Anterior cingulate cortex (tissue), 58 donors: ENCODE measurements at regions not wholly inside any gene's neighbourhood (a gene's known extent, or its start where the extent isn't known, plus 50 kb on each side); places are given as distances from the start of the nearest gene placed in this dataset.
A peak's percentile ranks its signal among the peaks of the same experiment; 100 is the strongest.
"Not testable (repeated sequence)": the region's sequence is repeated elsewhere in the genome, so short reads cannot be mapped to it uniquely, and the experiment has no call there.

ENCODE experiments used
- DNase-seq, 58 donors: peaks; one replicate each; lab custom pipeline; 2025; lab: John Stamatoyannopoulos, UW

- peak in 3 of 58 donors; percentile 10 to 17 (median 14) for DNase-seq
These were observed 194.7 kb downstream of the BANP start for GRCh38 chr16:88145824-88146405.

DNA sequence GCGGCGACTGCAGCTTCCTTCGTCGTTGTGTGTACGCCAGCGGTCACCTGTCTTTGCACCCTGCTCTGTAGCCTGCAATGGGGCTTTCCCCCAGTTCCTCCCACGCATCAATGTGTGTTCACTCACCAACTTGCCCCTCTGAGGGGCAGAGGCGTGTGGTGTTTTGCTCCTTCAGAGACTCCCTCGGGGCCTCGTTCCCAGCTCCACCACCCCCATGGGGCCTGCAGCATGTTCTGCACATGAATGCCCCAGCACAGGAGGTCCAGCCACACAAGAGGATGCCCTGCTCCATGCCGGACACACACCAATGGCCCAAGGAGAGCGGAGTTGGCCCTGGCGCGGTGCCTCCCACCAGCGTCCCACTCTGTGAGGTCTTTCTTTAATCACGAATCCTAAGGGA is 196.8 kb downstream of the BANP start:
- not testable (repeated sequence) for DNase-seq

DNA sequence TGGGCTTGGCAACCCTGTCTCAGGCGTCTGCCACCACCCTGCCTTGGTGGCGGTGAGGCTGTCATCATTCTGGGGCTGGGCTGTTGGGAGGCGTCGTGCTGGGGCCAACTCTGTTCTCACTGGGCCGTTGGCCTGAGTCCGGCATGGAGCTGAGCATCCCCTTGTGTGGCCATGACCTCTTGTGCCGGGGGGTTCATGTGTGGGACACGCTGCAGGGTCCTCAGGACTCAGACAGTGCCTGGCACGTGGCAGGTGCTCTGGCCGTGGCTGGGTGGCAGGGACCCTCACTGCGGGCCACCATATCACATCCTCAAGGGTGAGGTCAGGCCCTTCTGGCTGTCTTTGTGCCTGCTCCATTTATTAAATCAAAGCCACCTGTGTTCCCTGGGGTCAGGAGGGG is 197.4 kb downstream of the BANP start:
- not testable (repeated sequence) for DNase-seq

- DNase-seq: not testable (repeated sequence)
These were observed 197.9 kb downstream of the BANP start for GRCh38 chr16:88149158-88149603.

DNA sequence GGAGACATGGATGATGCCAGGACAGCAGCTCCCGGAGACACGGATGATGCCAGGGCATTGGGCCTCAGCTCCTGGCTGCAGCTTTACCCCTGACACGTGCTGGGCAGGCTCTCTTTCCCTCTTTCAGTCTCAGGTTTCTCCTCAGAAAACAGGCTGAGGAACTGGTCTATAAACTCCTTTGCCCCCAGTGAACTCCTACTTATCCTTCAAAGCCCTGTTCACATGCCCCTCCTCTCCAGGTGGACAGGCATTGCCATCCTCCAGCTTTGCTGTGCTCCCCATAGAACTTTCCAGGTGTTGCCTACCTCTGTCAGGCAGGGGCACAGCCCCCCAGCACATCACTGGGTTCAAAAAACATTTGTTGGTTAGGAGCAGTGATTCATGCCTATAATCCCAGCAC is 198.4 kb downstream of the BANP start:
- not testable (repeated sequence) for DNase-seq

DNA sequence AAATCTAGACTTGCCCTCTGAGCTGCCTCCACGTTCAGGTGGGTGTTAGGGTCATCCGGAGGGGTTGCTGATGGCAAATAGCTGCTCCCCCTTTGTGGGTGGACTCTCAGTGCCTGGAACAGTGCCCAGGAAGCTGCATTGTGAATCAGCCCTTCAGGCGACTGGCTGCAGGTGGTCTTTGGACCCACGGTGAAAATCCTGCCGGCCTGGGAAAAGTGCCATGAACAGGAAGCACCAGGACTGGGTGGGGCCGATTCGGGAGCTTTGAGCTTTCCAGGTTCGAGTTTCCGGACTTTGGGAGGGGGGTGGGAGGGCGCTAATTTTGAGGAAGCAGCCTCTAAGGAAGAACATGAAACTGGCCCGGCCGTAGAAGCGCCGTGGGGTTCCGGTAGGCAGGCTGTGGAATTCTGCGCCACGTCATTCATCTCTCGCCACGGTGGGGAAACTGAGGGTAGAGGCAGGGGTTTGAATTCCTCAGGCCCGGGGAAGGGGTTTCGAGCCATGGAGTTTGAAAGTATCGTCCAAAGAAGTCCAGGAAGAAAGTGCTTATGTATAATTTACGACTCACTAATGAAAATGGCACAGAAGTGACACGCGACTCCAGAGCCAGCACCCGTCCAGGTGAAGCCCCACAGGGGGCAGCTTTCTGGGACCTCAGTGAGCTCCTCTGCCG is 199.4 kb downstream of the BANP start:
- DNase-seq: not testable (repeated sequence)

DNA sequence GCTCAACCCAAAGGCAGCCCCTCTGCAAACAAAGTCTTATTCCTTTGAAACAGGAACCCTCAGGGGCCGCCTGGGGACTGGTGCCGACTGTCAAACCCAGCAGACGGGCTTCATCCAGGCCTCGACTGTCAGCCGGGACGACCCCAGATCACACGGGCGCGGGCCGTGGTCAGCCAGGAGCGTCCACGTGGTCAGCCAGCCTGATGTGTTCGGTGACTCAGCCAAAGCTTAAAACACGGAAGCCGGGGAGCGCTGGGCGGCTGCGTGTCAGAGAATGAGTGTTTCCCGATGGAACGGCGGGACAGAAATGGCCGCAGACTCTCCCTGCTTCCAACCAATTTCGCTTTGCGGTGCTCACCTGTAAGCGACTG is 199.9 kb downstream of the BANP start:
- DNase-seq: not testable (repeated sequence)

DNA sequence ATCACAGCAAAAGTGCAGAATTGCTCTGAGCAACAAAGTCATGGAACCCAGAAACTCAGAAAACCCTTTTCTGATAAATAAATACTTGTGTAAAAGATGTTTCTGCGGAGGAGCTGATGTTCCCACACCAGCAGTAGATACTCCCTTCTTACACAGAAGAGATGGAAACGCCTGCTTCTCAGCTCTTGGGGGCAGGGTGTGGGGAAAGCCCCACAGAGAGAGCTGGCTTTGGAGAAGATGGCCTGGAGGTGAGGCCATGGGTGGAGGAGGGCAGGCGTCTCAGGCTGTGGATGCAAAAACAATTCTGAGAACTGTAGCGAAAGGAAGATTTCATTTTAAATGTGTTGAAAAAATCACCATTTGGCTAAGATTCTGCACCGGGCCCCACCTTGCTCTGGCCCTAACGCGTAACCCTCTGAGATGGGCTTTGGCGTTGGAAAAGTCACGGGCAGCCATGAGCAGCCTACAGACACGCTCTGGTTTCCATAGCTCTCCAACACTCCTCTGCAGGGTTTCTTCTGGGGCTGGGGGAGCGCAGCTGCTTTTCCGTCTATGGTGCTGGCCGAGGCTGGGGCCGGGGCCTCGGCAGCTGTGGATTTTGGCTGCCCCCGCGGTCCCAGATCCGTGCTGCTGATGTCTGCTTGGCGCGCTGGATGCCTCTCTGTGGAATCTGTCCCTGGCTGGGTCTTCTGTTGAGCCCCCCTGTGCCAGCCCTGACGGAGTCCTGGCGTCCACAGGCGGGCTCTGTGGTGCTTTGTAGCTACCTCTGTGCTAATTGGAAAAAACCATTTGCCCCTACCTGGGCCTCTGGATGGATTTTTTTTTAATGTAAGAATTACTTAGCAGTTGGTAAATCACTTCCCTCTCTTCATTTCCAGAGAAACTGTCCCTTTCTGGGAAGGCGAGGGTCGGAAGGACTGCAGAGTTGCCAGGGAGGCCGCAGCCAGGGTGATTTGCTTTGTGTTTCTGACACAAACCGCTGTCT is 200.9 kb downstream of the BANP start:
- peak in 1 of 58 donors; percentile 35 for DNase-seq

DNA sequence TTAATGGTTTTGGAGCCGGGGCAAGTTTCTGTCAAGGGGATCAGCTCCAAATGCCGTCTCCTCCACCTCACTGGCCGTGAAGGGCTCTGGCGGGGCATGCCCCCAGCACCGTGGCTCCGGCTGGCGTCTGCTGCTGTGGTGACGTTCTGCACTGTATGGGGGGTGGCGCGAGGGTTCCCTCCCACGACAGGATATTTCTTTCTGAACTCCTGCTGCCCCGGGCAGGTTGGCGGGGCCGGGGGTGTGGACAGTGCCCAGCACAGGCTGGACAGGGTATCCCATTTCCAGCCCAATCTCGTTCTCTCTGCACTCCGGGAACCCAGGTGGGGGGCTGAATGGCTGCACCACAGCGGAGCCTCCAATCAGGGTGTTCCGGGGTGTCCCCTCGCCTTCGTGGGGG is 201.6 kb downstream of the BANP start:
- DNase-seq: peak in 1 of 58 donors; percentile 35

- DNase-seq: not testable (repeated sequence)
These were observed 202.3 kb downstream of the BANP start for GRCh38 chr16:88153516-88153915.

GRCh38 chr16:88154886-88155285 is 203.7 kb downstream of the BANP start:
- DNase-seq: not testable (repeated sequence)

DNA sequence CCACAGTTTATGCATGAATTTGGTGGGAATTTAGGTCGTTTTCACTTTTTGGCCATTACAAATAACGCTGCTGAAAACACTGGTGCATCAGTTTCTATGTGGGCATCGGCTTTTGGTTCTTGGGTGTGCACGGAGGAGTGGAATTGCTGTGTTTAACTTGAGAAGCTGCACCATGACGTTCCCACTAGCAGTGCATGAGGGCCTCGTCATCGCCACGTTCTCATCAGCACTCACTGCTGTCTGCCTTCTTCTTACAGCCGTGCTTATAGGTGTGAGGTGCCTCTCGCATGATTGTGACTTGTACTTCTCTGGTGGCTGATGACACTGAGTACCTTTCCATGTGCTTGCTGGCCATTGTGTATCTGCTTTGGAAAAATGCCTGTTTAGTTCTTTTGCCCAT is 204.4 kb downstream of the BANP start:
- not testable (repeated sequence) for DNase-seq

- DNase-seq: not testable (repeated sequence)
These were observed 205.5 kb downstream of the BANP start for GRCh38 chr16:88156640-88157283.

GRCh38 chr16:88157686-88158085 is 206.5 kb downstream of the BANP start:
- DNase-seq: not testable (repeated sequence)

GRCh38 chr16:88158256-88159045 is 207.2 kb downstream of the BANP start:
- DNase-seq: not testable (repeated sequence)

DNA sequence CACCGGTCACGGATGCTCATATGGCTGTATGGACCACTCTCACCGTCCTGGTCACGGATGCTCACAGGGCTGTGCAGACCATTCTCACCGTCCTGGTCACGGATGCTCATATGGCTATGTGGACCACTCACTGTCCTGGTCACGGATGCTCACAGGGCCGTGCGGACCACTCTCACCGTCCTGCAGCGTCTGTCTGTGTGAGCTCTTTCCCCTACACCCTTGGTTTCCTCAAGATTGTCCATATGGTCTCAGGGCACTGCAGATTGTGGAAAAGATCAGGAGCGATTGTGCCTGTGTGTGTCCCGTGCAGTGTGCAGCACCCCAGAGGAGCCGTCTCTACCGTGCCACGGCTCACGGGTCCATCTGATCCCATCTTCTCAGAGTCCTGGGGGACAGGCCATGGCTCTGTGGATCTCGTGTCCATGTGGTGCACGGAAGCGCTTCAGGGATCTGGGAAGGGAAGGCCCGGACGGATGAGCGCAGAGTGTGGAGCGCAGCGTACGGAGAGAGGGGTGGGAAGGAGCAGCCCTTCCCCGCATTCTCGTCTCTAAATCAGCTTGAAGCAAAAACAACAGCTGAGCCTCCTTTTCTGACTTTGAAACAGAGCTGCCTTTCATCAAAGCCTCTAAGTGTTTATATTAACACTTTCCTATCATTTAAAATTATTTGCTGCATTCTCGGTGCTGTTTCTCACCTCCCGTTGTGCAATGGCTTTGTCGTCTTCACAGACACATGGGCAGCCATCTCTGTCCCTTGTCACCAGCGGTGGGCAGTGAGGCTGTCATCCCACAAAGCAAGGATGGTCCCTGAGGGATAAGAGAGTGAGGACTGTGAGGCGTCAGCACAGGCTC is 208.0 kb downstream of the BANP start:
- not testable (repeated sequence) for DNase-seq

DNA sequence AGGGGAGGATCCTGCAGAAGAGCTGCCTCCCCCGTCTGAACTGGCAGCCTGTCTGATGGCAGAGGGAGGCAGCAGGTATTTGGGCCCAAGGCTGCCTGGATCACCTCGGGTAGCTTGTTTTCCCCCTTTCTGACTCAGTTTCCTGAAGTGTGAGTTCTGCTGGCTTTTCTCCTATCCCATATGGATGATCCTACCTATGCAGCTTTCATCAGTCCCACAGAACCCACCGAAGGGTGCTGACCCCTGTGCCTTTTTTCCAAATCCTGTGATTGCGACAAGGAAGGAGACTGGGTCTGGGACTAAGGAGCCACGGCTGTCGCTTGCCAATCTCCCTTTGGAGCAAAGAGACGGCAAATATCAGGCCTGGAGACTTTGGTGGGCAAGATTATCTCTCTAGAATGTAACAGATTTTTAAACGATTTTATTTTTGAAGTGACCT is 208.7 kb downstream of the BANP start:
- DNase-seq: not testable (repeated sequence)

DNA sequence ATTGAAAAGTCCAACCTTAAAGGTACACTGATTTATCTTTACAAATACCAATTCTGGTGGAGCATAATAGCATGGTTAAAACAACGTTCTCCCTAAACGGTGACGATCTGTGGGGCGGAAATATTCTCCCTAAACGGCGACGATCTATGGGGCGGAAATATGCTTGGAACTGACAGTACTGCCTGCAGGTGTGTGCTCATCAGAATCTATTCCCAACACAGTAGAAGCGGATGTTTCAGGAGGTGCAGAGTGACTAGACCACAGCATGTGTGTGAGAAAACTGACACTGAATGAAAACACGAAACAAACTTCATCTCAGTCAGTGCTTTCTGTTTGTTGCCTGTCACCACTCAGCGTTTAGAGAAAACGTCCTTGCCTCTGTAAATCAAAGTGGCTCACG is 210.0 kb downstream of the BANP start:
- DNase-seq: not testable (repeated sequence)
